ENCODE measurements at regions not wholly inside any gene's neighbourhood (a gene's known extent, or its start where the extent isn't known, plus 50 kb on each side); places are given as distances from the start of the nearest gene placed in this dataset.

- 0 out of 4 replicates have a peak, but pooled peaks cover 0 to 3% of the 10 kb centered on the region in 2 experiments for H3K9me3 ChIP-seq (ENCODE audit: insufficient read depth in 2 of 2, low read depth in 1 of 2, low read length in 1 of 2)
- ChIA-PET POLR2A (ENCODE audit: partially characterized antibody) (no interaction called here), CTCF (ENCODE audit: partially characterized antibody) (interaction anchor here (0.6 to 1.9 kb wide), 3 partner anchors 27 to 425 kb away, joined by 3 to 5 read pairs (median 4); no protein-coding TSS in a partner anchor)
- H3K4me2 ChIP-seq (ENCODE audit: insufficient read depth in 1 of 2, low read depth in 2 of 2, low read length in 2 of 2), result no peak overlapping the region
- H4K91ac ChIP-seq (replicated peaks; ENCODE audit: insufficient read length, low read length), result no peak overlapping the region
- H3K27ac ChIP-seq (ENCODE audit: low read depth, low read length), result no peak overlapping the region
- no peaks in the 10 kb centered on the region for H3K79me1 ChIP-seq (ENCODE audit: low read depth, low read length)
- H2BK15ac ChIP-seq (ENCODE audit: low read length), result no peak overlapping the region
- H4K20me1 ChIP-seq (replicated peaks in 1 of 2; ENCODE audit: control insufficient read depth in 1 of 2, insufficient read depth in 2 of 2, low read length in 2 of 2), result no peaks in the 10 kb centered on the region
- H2BK5ac ChIP-seq (ENCODE audit: low read depth, low read length), result no peak overlapping the region
- H3K79me2 ChIP-seq (ENCODE audit: control insufficient read depth in 1 of 2, insufficient read depth in 2 of 2, low read length in 2 of 2), result no peaks in the 10 kb centered on the region
- 86% methylated on average over 4 of the region's 4 CpGs; no CpG with 5 or more reads in 1 of the 2 experiments for WGBS, 2 experiments (ENCODE audit: extremely low coverage in 1 of 2, insufficient coverage in 1 of 2, insufficient read length in 1 of 2, insufficient replicate concordance in 2 of 2, low coverage in 1 of 2, low lambda C conversion rate in 2 of 2, missing lambda C conversion rate in 1 of 2)
- no peak overlapping the region for H4K8ac ChIP-seq (ENCODE audit: extremely low read depth, insufficient read depth, low read length)
- no peaks in the 10 kb centered on the region for H3K27me3 ChIP-seq (replicated peaks in 1 of 4; ENCODE audit: control insufficient read depth in 3 of 4, extremely low read depth in 1 of 4, insufficient read depth in 3 of 4, low read length in 3 of 4)
- H2BK120ac ChIP-seq (replicated peaks; ENCODE audit: low read depth, low read length), result no peak overlapping the region
- H4K5ac ChIP-seq (ENCODE audit: insufficient read length, low read depth, low read length), result no peak overlapping the region
- FAIRE-seq, result no peak
- no peak for DNase-seq (ENCODE audit: low read depth in 1 of 2, low spot score in 2 of 2)
- H3K36me3 ChIP-seq (ENCODE audit: control insufficient read depth in 2 of 4, insufficient read depth in 4 of 4, low read length in 3 of 4), result no peaks in the 10 kb centered on the region
- H2BK20ac ChIP-seq (ENCODE audit: low read length), result no peak overlapping the region
- H3K56ac ChIP-seq (replicated peaks; ENCODE audit: insufficient read length, low read depth, low read length), result no peak overlapping the region
- no peak for TF ChIP-seq SIX5 (IDR thresholded peaks at IDR 0.05; ENCODE audit: low read depth, low read length)
- no peak for TF ChIP-seq JUN (IDR thresholded peaks at IDR 0.05; ENCODE audit: low read depth, low read length)
- no peak for TF ChIP-seq BRCA1 (IDR thresholded peaks at IDR 0.05; ENCODE audit: low read depth, low read length)
- TF ChIP-seq CHD1 (IDR thresholded peaks at IDR 0.05; ENCODE audit: low read depth, low read length), result no peak
- no peak for TF ChIP-seq EP300 (IDR thresholded peaks at IDR 0.05; ENCODE audit: borderline replicate concordance in 1 of 2, low read depth in 2 of 2, low read length in 2 of 2)
- no peak for TF ChIP-seq CBX8 (IDR thresholded peaks at IDR 0.05; ENCODE audit: borderline replicate concordance, low read depth, low read length)
- no peak for TF ChIP-seq NANOG (IDR thresholded peaks at IDR 0.05; ENCODE audit: insufficient read depth, low read depth, low read length, poor library complexity, severe bottlenecking)
- no peak for TF ChIP-seq RAD21 (IDR thresholded peaks at IDR 0.05 in 1 of 2, conservative IDR thresholded peaks at IDR 0.05 in 1 of 2; ENCODE audit: low read depth in 2 of 2, low read length in 2 of 2)
- no peak overlapping the region for H3K18ac ChIP-seq (ENCODE audit: extremely low read depth, low read length)
- H3K14ac ChIP-seq (ENCODE audit: insufficient read length), result no peak overlapping the region
- H3K4ac ChIP-seq (replicated peaks; ENCODE audit: insufficient read length, low read depth, low read length), result no peak overlapping the region
- no peak overlapping the region for H3K9ac ChIP-seq (replicated peaks in 1 of 4; ENCODE audit: extremely low read depth in 1 of 4, low read depth in 3 of 4, low read length in 3 of 4)
- no peaks in the 10 kb centered on the region for H3K23me2 ChIP-seq (ENCODE audit: low read depth, low read length)
- H2AFZ ChIP-seq (ENCODE audit: low read length), result no peak overlapping the region
- H3K4me3 ChIP-seq (ENCODE audit: extremely low read depth in 1 of 4, insufficient read depth in 2 of 4, low read depth in 3 of 4, low read length in 4 of 4), result no peak overlapping the region
- H3K4me1 ChIP-seq (replicated peaks in 1 of 4; ENCODE audit: control insufficient read depth in 3 of 4, insufficient read depth in 4 of 4, low read length in 3 of 4), result no peaks in the 10 kb centered on the region; a peak in 1 of 7 replicates
- H2BK12ac ChIP-seq (ENCODE audit: low read depth, low read length), result no peak overlapping the region
- H3K23ac ChIP-seq (ENCODE audit: insufficient read length), result no peak overlapping the region
- H2AK5ac ChIP-seq (ENCODE audit: low read depth, low read length), result no peak overlapping the region
Measured at GRCh38 chr15:45827275-45827674, 192.4 kb downstream of the SQOR start.

All from H1 (cell line).